Lower leg skin (tissue), 4 donors: ENCODE measurements at regions not wholly inside any gene's neighbourhood (a gene's known extent, or its start where the extent isn't known, plus 50 kb on each side); places are given as distances from the start of the nearest gene placed in this dataset.

Experiments
- DNase-seq, 2 donors: peaks; one replicate each; pipeline ENCODE4 v3.0.0-alpha.2; 2019; ENCODE audit warnings: low spot score in 2 of 2
- H3K4me3 ChIP-seq: fragments of 200-600 bp; sonication (generic); 2 replicates; pipeline ENCODE4 v1.5.1; 2017; ENCODE audit warnings: mild to moderate bottlenecking, low read depth; ENCODE audit not compliant: poor library complexity, severe bottlenecking
- POLR2A ChIP-seq, 2 donors: fragments of 450-650 bp; IDR thresholded peaks; one replicate each; pipeline ENCODE4 v1.6.1; 2016 to 2017; ENCODE audit warnings: antibody characterized with exemption in 2 of 2, mild to moderate bottlenecking in 1 of 2, moderate library complexity in 1 of 2
- WGBS, 2 donors: methylation state at CpG; one replicate each; pipeline ENCODE4 v1.1.5; 2018; 5-methylcytosine and 5-hydroxymethylcytosine counted together
- intact Hi-C: fragments of 100-400 bp; cut with DNase I; formaldehyde crosslinking; loops from one replicate; pipeline ENCODE4 v1.15.0; 2023; ENCODE audit warnings: low total_unique reads
- TF ChIP-seq, protein P1 (sequence below), 3 donors: fragments of 450-650 bp; IDR thresholded peaks; one replicate each; pipeline ENCODE4 v1.5.1; 2016; ENCODE audit warnings: antibody characterized with exemption in 3 of 3, mild to moderate bottlenecking in 3 of 3, moderate library complexity in 2 of 3

DNA sequence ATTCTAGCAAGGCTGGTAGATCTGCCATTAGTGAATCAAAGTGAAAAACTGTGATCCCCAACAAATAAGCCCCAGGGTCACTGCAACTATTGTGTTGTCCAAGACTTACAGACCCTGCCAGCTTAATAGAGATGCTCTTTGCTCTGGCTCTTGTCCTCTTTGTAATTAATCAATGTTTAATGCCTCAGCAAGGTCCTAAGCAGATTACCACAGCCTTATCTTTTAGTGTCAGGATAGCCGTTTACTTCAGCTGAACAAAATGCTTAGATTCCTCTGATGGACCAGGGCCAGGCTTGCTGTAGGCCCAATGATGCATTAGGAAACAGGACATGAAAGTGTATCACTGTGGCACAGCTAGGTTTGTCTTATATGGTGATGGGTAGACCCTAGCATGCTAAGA lies 353.3 kb downstream of the HACE1 start:
- no peak for DNase-seq

DNA sequence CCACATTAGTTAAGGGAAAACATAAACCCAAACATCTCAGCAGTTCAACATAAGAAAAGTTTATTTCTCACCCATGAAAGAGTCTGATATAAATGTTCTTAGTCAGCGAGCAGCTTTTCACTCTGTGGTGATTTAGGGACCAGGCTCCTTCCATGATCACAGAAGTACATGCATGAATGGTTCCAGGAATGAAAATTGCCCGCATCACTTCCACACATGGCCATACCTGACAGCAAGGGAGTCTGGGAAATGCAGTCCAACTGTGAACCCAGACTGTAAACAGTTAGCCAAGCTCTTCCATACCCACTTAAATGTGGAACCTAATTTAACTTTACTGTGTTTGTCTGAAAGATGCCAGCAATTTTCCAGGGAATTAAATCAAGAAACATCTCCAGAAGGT lies 353.9 kb downstream of the HACE1 start:
- WGBS, 2 donors: 62 to 74% methylated on average over 2 of the region's 2 CpGs
- intact Hi-C loops: no loop called here
- TF ChIP-seq, protein P1, sequence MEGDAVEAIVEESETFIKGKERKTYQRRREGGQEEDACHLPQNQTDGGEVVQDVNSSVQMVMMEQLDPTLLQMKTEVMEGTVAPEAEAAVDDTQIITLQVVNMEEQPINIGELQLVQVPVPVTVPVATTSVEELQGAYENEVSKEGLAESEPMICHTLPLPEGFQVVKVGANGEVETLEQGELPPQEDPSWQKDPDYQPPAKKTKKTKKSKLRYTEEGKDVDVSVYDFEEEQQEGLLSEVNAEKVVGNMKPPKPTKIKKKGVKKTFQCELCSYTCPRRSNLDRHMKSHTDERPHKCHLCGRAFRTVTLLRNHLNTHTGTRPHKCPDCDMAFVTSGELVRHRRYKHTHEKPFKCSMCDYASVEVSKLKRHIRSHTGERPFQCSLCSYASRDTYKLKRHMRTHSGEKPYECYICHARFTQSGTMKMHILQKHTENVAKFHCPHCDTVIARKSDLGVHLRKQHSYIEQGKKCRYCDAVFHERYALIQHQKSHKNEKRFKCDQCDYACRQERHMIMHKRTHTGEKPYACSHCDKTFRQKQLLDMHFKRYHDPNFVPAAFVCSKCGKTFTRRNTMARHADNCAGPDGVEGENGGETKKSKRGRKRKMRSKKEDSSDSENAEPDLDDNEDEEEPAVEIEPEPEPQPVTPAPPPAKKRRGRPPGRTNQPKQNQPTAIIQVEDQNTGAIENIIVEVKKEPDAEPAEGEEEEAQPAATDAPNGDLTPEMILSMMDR (IDR thresholded peaks at IDR 0.05): no peak
- no peak for TF ChIP-seq POLR2A (IDR thresholded peaks at IDR 0.05)
- no peak overlapping the region for H3K4me3 ChIP-seq
- DNase-seq: no peak

More for the DNA sequence above, 353.3 kb downstream of the HACE1 start:
- TF ChIP-seq, protein P1 (IDR thresholded peaks at IDR 0.05): no peak
- TF ChIP-seq POLR2A (IDR thresholded peaks at IDR 0.05): no peak
- intact Hi-C loops: no loop called here
- 95 to 96% methylated on average over 1 of the region's 1 CpG for WGBS, 2 donors
- no peak overlapping the region for H3K4me3 ChIP-seq

DNA sequence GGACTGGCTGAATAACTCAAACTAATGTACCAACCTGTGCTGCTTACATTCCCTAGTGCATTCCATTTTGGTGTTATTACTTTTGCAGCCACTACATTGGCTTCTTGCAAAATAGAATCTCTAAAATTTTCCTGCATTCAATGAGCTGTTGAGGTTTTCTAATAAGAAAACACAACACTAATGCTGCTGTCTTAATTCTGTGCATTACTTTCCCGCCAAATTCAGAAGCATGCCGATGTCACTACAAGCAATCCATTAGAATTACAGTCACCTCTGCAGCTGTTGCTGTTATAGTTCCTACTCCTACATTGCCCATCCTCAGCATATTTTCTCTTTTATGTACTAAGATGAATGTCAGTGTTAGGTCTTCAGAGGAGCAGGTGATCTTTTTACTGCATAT lies 359.5 kb downstream of the HACE1 start:
- WGBS, 2 donors: 71 to 83% methylated on average over 2 of the region's 2 CpGs
- DNase-seq: no peak
- H3K4me3 ChIP-seq: no peak overlapping the region
- intact Hi-C loops: no loop called here
- TF ChIP-seq, protein P1 (IDR thresholded peaks at IDR 0.05): no peak
- no peak for TF ChIP-seq POLR2A (IDR thresholded peaks at IDR 0.05)

DNA sequence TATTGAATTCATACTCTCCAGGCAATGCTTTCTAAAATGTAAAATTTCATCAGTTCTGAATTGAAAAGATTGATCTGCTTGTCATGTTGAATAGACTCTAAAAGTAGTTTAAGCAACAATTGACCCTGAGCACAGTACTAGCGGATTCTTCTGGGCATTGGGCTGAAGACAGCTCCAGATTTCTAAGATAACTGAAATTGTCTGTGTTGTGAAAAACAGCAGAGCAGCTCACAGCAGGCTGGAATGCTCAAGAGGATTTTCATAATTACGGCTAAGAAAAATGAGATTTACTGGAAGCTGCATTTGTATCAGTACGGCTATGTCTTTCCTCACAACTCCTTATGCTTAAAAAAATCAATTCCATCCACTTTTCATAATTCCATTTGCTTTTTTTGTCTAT lies 373.7 kb downstream of the HACE1 start:
- intact Hi-C loops: no loop called here
- TF ChIP-seq, protein P1 (IDR thresholded peaks at IDR 0.05): no peak
- no peak for TF ChIP-seq POLR2A (IDR thresholded peaks at IDR 0.05)
- no peak overlapping the region for H3K4me3 ChIP-seq
- DNase-seq: no peak
- 73 to 77% methylated on average over 3 of the region's 3 CpGs for WGBS, 2 donors

DNA sequence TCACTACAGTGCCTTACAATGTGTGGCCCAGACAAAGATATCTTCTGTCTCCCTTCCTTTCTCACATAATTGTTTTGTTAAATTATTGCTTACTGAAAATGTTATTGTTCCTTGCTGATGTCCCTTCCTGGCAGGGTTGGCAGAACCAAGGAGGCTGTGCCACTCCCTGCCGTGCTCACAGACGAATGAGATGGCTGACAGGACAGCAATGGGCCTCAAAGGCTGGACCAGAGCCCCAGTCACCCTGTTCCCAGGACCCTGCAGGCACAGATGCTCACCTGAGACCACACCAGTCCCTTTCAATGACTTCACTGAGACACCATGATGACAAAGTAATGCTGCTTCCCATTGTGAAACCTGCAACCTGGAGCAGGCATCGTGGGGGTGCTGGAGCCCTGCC lies 375.1 kb downstream of the HACE1 start:
- 69 to 70% methylated on average over 3 of the region's 3 CpGs for WGBS, 2 donors
- intact Hi-C loops: no loop called here
- H3K4me3 ChIP-seq: no peak overlapping the region
- no peak for DNase-seq
- no peak for TF ChIP-seq POLR2A (IDR thresholded peaks at IDR 0.05)
- TF ChIP-seq, protein P1 (IDR thresholded peaks at IDR 0.05): no peak

DNA sequence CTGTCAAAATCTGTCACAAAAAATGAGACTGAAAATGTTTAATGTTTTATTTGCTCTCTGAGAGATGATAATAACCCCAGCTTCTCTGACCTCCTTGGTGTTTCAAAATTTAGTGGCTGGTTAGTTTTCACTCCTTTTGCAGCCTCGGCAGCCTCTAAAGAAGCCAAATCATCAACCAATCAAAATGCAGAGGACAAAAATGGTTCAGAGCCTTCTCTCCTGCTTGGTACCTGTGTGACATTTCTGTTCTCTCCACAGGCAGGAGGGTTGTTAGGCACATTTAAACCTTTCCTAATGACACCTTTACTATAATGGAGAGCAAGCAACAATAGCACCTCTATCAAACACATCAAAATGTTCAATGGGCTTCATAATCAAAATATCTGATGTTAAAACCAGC lies 375.5 kb downstream of the HACE1 start:
- no peak for DNase-seq
- WGBS, 2 donors: 36 to 48% methylated on average over 1 of the region's 1 CpG
- TF ChIP-seq, protein P1 (IDR thresholded peaks at IDR 0.05): no peak
- TF ChIP-seq POLR2A (IDR thresholded peaks at IDR 0.05): no peak
- H3K4me3 ChIP-seq: no peak overlapping the region
- intact Hi-C loops: no loop called here
